Activated CD8-positive, alpha-beta T cell treated with anti-CD3 and anti-CD28 coated beads, Interleukin-2, amount 10 ng/mL, durations not matched to agents 7 days and 5 days (primary cell): ENCODE measurements at regions not wholly inside any gene's neighbourhood (a gene's known extent, or its start where the extent isn't known, plus 50 kb on each side); places are given as distances from the start of the nearest gene placed in this dataset.
A peak's percentile ranks its signal among the peaks of the same experiment; 100 is the strongest.
"Not testable (repeated sequence)": the region's sequence is repeated elsewhere in the genome, so short reads cannot be mapped to it uniquely, and the experiment has no call there.

Experiments used
- ATAC-seq: fragments of 150-1000 bp; cut with Tn5 transposase; one replicate; pipeline ENCODE4 v1.10.0; 2021; ENCODE audit warnings: moderate library complexity
- CTCF ChIA-PET: fragments of 350-600 bp; sonication (Branson Sonifier 250); formaldehyde crosslinking; loops from one replicate; lab custom pipeline; 2021; ENCODE audit warnings: antibody characterized with exemption; lab: Charles Lee
- POLR2A ChIA-PET: fragments of 350-600 bp; sonication (Branson Sonifier 250); formaldehyde crosslinking; loops from one replicate; lab custom pipeline; 2021; ENCODE audit warnings: antibody characterized with exemption; lab: Charles Lee
- DNase-seq: peaks from one replicate; pipeline ENCODE4 v3.0.0-alpha.2; 2020
- H3K27ac Mint-ChIP-seq: one replicate; pipeline ENCODE4 v1.8.0; 2021; ENCODE audit warnings: mild to moderate bottlenecking, mixed read lengths
- H3K27me3 Mint-ChIP-seq: one replicate; pipeline ENCODE4 v1.8.0; 2021; ENCODE audit warnings: low read depth, mixed read lengths
- H3K36me3 Mint-ChIP-seq: one replicate; pipeline ENCODE4 v1.8.0; 2021; ENCODE audit warnings: low read depth, mixed read lengths
- H3K4me1 Mint-ChIP-seq: one replicate; pipeline ENCODE4 v1.8.0; 2021; ENCODE audit warnings: low read depth, mixed read lengths
- H3K4me3 Mint-ChIP-seq: one replicate; pipeline ENCODE4 v1.8.0; 2021; ENCODE audit warnings: mild to moderate bottlenecking, mixed read lengths
- H3K9me3 Mint-ChIP-seq: one replicate; pipeline ENCODE4 v1.8.0; 2022; ENCODE audit warnings: mixed read lengths; ENCODE audit not compliant: insufficient read depth

- DNase-seq (no peak), ATAC-seq (no peak)
- Mint-ChIP-seq H3K4me3 (no peak overlapping the region), H3K27me3 (no peaks in the 10 kb centered on the region), H3K4me1 (no peaks in the 10 kb centered on the region), H3K9me3 (no peaks in the 10 kb centered on the region), H3K36me3 (no peaks in the 10 kb centered on the region), H3K27ac (no peak overlapping the region)
- ChIA-PET CTCF (no interaction called here), POLR2A (no interaction called here)
These were observed 62.0 kb upstream of the LMNTD1 start for GRCh38 chr12:25615119-25615518.

DNA sequence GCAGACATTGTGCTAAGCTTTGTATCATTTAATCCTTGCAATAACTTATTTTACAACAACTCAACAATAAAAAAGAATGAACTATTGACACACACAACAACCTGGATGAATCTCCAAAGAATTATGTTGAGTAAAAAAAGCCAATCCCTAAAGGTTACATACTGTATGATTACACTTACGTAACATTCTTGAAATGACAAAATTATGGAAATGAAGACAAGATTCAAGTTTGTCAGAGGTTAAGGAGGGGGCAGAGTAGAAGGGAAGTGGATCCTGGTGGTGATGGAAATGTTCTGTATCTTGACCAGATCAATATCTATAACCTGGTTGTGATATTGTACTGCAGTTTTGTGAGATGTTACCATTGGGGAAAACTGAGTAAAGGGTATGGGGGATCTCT is 63.2 kb upstream of the LMNTD1 start:
- no peak overlapping the region for H3K4me3 Mint-ChIP-seq
- no peaks in the 10 kb centered on the region for H3K9me3 Mint-ChIP-seq
- DNase-seq: no peak
- CTCF ChIA-PET: interaction anchor here (0.6 kb wide), 1 partner anchor 12 kb away, joined by 3 read pairs; no protein-coding TSS in a partner anchor
- H3K27ac Mint-ChIP-seq: no peak overlapping the region
- H3K4me1 Mint-ChIP-seq: no peaks in the 10 kb centered on the region
- no peaks in the 10 kb centered on the region for H3K36me3 Mint-ChIP-seq
- no peaks in the 10 kb centered on the region for H3K27me3 Mint-ChIP-seq
- no peak for ATAC-seq
- POLR2A ChIA-PET: no interaction called here

DNA sequence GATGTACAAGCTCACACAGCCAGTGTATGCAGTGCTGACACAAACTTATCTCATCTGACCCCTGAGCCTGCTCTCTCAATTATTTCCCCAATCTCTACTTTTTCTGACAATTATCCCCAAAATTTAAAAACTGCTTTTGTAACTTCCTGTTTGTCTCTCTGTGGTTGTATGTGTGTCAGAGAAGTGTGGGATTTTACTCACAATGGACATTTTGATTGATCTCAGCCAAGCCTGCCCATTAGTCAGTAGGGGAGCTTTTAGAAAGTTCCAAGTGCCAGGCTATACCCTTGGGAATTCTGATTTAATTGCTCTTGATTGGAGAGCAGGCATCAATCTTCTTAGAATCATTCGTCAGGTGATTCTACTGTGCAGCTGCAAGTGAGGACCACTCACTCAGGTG is 64.9 kb upstream of the LMNTD1 start:
- Mint-ChIP-seq H3K27me3 (no peaks in the 10 kb centered on the region), H3K4me1 (no peaks in the 10 kb centered on the region), H3K27ac (no peak overlapping the region), H3K4me3 (no peak overlapping the region), H3K9me3 (no peaks in the 10 kb centered on the region), H3K36me3 (no peaks in the 10 kb centered on the region)
- no peak for ATAC-seq
- CTCF ChIA-PET: interaction anchor here (0.6 kb wide), 1 partner anchor 13 kb away, joined by 3 read pairs; no protein-coding TSS in a partner anchor
- POLR2A ChIA-PET: no interaction called here
- no peak for DNase-seq

DNA sequence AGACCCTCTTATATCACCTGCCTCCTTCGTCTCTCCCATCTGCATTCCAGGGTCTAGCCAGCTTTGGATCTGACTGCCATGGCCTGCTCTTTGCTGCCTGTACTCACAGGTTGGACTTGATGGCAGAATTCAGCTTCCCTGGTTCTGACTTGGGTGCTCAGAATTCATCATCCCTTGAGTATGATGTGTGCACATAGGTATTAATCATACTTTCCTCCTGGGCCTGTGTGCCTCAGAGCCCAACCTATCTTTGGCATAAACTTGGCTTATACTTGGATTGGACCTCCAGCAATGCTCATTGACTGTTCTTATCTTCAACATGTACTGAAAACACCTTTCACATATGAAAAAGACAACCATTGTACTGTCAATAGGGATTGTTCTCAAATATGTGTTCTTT is 70.7 kb upstream of the LMNTD1 start:
- H3K27ac Mint-ChIP-seq: no peak overlapping the region
- ChIA-PET CTCF (no interaction called here), POLR2A (no interaction called here)
- H3K36me3 Mint-ChIP-seq: no peaks in the 10 kb centered on the region
- H3K4me1 Mint-ChIP-seq: no peaks in the 10 kb centered on the region
- no peaks in the 10 kb centered on the region for H3K9me3 Mint-ChIP-seq
- DNase-seq: no peak
- no peak for ATAC-seq
- no peak overlapping the region for H3K4me3 Mint-ChIP-seq
- H3K27me3 Mint-ChIP-seq: no peaks in the 10 kb centered on the region

GRCh38 chr12:25625146-25625545 is 72.1 kb upstream of the LMNTD1 start:
- Mint-ChIP-seq H3K4me1 (no peaks in the 10 kb centered on the region), H3K27ac (no peak overlapping the region), H3K4me3 (no peak overlapping the region), H3K36me3 (no peaks in the 10 kb centered on the region), H3K9me3 (no peaks in the 10 kb centered on the region), H3K27me3 (no peaks in the 10 kb centered on the region)
- CTCF ChIA-PET: interaction anchor here (1.0 kb wide), 1 partner anchor 26 kb away, joined by 3 read pairs; no protein-coding TSS in a partner anchor
- POLR2A ChIA-PET: no interaction called here
- no peak for DNase-seq
- no peak for ATAC-seq

DNA sequence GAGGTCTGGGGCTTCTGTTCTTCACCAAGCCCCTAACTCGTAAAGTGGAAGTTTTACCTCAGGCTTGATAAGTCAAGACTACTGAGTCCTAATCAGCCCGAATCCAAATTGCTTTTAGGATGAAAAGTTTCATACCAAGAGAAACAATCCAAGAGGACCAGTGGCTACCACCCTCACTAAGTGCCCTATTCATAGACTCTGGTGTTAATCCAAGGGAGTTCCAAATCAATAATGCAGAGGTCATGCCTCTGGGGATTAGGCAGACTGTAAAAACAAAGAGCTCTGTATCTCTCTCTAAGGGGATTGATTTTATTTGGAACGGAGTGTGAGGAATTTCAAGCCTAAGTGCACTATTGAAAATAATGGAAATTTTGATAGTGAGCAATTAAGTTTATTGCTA is 76.3 kb upstream of the LMNTD1 start:
- ATAC-seq: no peak
- no peak for DNase-seq
- CTCF ChIA-PET: interaction anchor here (1.1 kb wide), 1 partner anchor 9 kb away, joined by 3 read pairs; no protein-coding TSS in a partner anchor
- H3K36me3 Mint-ChIP-seq: peaks cover 3% of the 10 kb centered on the region
- H3K9me3 Mint-ChIP-seq: peaks cover 12% of the 10 kb centered on the region
- H3K27me3 Mint-ChIP-seq: no peaks in the 10 kb centered on the region
- H3K4me3 Mint-ChIP-seq: no peak overlapping the region
- POLR2A ChIA-PET: no interaction called here
- H3K27ac Mint-ChIP-seq: no peak overlapping the region
- peaks cover 16% of the 10 kb centered on the region for H3K4me1 Mint-ChIP-seq

GRCh38 chr12:25630735-25631515 is 77.8 kb upstream of the LMNTD1 start:
- H3K27ac Mint-ChIP-seq, POLR2A ChIA-PET, H3K27me3 Mint-ChIP-seq, H3K4me3 Mint-ChIP-seq, DNase-seq, ATAC-seq, H3K36me3 Mint-ChIP-seq: not testable (repeated sequence)
- peaks cover 16% of the 10 kb centered on the region for H3K4me1 Mint-ChIP-seq
- peaks cover 12% of the 10 kb centered on the region for H3K9me3 Mint-ChIP-seq
- CTCF ChIA-PET: interaction anchor here (0.7 kb wide), 1 partner anchor 13 kb away, joined by 3 read pairs; no protein-coding TSS in a partner anchor

GRCh38 chr12:25633149-25633548 is 80.1 kb upstream of the LMNTD1 start:
- H3K9me3 Mint-ChIP-seq: peaks cover 12% of the 10 kb centered on the region
- POLR2A ChIA-PET, DNase-seq, H3K36me3 Mint-ChIP-seq, H3K27me3 Mint-ChIP-seq, H3K4me3 Mint-ChIP-seq, ATAC-seq, CTCF ChIA-PET: not testable (repeated sequence)
- H3K4me1 Mint-ChIP-seq: peaks cover 16% of the 10 kb centered on the region
- peak overlapping the region; percentile 56 for H3K27ac Mint-ChIP-seq

DNA sequence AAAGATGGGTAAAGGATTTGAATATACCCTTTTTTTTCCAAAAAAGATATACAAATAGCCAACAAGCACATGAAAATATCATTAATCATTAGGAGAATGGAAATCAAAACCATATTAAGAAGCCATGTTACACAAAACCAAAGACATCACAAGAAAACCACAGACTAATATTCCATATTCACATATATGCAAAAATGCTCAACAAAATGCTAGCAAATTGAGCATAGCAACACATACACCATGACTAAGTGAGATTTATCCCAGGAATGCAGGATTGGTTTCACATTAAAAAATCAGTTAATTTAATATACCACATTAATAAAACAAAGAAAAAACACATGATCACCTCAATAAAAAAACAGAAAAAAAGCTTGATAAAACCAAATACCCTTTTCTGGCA is 84.7 kb upstream of the LMNTD1 start:
- POLR2A ChIA-PET: no interaction called here
- peaks cover 13% of the 10 kb centered on the region for H3K4me1 Mint-ChIP-seq
- H3K36me3 Mint-ChIP-seq: peaks cover 3% of the 10 kb centered on the region
- no peak for DNase-seq
- H3K27me3 Mint-ChIP-seq: no peaks in the 10 kb centered on the region
- no peak overlapping the region for H3K4me3 Mint-ChIP-seq
- ATAC-seq: no peak
- H3K27ac Mint-ChIP-seq: no peak overlapping the region
- peaks cover 12% of the 10 kb centered on the region for H3K9me3 Mint-ChIP-seq
- CTCF ChIA-PET: no interaction called here

DNA sequence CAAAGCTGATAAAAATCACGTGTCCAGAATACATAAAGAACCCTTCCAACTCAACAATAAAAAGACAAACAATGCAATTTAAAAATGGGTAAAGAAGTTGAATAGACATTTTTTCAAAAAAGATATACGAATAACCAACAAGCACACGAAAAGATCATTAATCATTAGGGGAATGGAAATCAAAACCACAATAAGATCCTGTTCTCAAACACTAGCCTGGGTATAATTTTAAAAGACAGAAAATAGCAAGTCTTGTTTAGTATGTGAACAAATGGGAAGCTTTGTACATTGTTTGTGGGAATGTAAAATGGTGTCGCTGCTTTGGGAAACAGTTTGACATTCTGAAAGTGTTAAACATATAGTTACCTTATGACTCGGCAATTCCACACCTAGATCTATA is 86.3 kb upstream of the LMNTD1 start:
- no peaks in the 10 kb centered on the region for H3K9me3 Mint-ChIP-seq
- ATAC-seq (no peak), DNase-seq (no peak)
- H3K27me3 Mint-ChIP-seq: no peaks in the 10 kb centered on the region
- CTCF ChIA-PET: no interaction called here
- H3K4me3 Mint-ChIP-seq: no peak overlapping the region
- no peaks in the 10 kb centered on the region for H3K4me1 Mint-ChIP-seq
- POLR2A ChIA-PET: no interaction called here
- H3K27ac Mint-ChIP-seq: no peak overlapping the region
- H3K36me3 Mint-ChIP-seq: no peaks in the 10 kb centered on the region

DNA sequence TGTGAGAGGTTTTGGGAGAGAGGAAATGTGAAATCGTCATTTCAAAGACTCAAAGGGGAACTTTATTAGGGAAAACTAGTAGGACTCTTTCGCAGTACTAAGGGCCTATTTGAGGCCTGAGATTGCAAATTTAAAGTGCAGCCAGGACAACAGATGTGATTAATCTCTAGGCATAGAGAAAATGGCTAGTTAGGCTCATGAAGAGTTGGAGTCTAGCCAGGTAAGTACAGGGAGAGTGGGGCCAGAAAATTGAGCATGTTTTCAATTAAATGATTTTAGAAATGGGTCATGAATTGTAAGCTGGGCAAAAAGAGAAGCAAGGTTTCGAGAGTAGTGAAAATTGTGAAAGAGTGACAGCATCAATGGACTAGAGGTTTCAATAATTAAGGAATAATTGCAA is 91.9 kb upstream of the LMNTD1 start:
- ChIA-PET POLR2A (no interaction called here), CTCF (no interaction called here)
- no peak for DNase-seq
- H3K4me1 Mint-ChIP-seq: no peaks in the 10 kb centered on the region
- no peak overlapping the region for H3K27ac Mint-ChIP-seq
- no peaks in the 10 kb centered on the region for H3K27me3 Mint-ChIP-seq
- ATAC-seq: no peak
- no peak overlapping the region for H3K4me3 Mint-ChIP-seq
- H3K9me3 Mint-ChIP-seq: no peaks in the 10 kb centered on the region
- H3K36me3 Mint-ChIP-seq: no peaks in the 10 kb centered on the region

DNA sequence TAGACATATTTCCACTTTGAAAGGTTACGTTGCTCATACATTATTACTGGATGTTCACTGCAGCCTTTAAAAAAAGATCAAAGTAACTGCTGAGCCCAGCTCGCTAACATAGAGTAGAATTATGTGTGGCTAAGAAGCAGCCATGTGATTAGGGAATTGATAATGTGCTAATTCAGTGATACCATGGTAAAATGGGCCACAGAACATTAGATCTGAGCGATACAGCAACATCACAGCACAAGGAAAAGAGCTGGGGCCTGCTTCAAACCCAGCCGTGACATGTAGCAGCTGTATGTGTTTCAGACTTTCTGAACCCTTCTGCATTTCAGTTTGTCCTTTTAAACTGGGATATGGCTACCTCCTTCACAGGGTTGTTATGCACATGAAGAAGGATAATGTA is 92.3 kb upstream of the LMNTD1 start:
- Mint-ChIP-seq H3K36me3 (no peaks in the 10 kb centered on the region), H3K9me3 (no peaks in the 10 kb centered on the region), H3K27me3 (no peaks in the 10 kb centered on the region), H3K4me1 (no peaks in the 10 kb centered on the region), H3K4me3 (no peak overlapping the region), H3K27ac (no peak overlapping the region)
- no peak for DNase-seq
- ATAC-seq: no peak
- ChIA-PET CTCF (no interaction called here), POLR2A (no interaction called here)
